K562 (cell line): ENCODE measurements at regions not wholly inside any gene's neighbourhood (a gene's known extent, or its start where the extent isn't known, plus 50 kb on each side); places are given as distances from the start of the nearest gene placed in this dataset.

ENCODE experiments used
- ATAC-seq: fragments of 200-7000 bp; cut with Tn5 transposase; 3 replicates; pipeline ENCODE4 v1.9.1; 2020; ENCODE audit warnings: moderate library complexity
- BruUV-seq: library from RNA; stranded (reverse); fragments of 400-500 nt; replicated peaks from 2 replicates; lab custom pipeline; 2021; lab: Mats Ljungman, UMichigan
- CTCF ChIA-PET: fragments of 300-600 bp; formaldehyde crosslinking; extraction: SDS; loops from one replicate; lab custom pipeline; 2021; ENCODE audit warnings: low intra/inter-chr PET ratio; lab: Yijun Ruan, JAX
- POLR2A ChIA-PET: fragments of 300-600, 350-650 bp; sonication (Branson Sonifier 250); formaldehyde crosslinking; extraction: SDS; loops from one replicate; lab custom pipeline; 2021; ENCODE audit warnings: antibody characterized with exemption, inconsistent platforms; lab: Yijun Ruan, JAX
- DNase-seq, 4 experiments: peaks; one replicate each; pipeline versions ENCODE4 v3.0.0 to v3.0.0-alpha.2; 2011 to 2018; ENCODE audit warnings: low spot score in 3 of 4, mixed read lengths in 3 of 4; ENCODE audit errors: extremely low read depth in 1 of 4
- FAIRE-seq: peaks from 2 replicates; lab custom pipeline; 2011; peaks lifted over from hg19 to GRCh38; lab: Jason Lieb, UNC
- H2AFZ ChIP-seq: 2 replicates; pipeline ENCODE4 v1.6.0; 2011; ENCODE audit warnings: low read depth, low read length, control low read depth, inconsistent platforms
- H3K27ac ChIP-seq: fragments of 200-600 bp; 3 replicates; pipeline ENCODE4 v1.8.0; 2011; ENCODE audit warnings: low read depth, mild to moderate bottlenecking, control low read depth, inconsistent platforms, low read length, moderate library complexity, mixed read lengths; ENCODE audit errors: extremely low read depth
- H3K27me3 ChIP-seq, 2 experiments: fragments of 300-600 bp in 1 of 2; 2 replicates in 1 of 2; 3 replicates in 1 of 2; pipeline versions ENCODE4 v1.6.0 to v1.8.0; 2011; ENCODE audit warnings: inconsistent platforms in 2 of 2, low read length in 2 of 2, mild to moderate bottlenecking in 1 of 2, mixed read lengths in 1 of 2, moderate library complexity in 1 of 2; ENCODE audit not compliant: control insufficient read depth in 2 of 2, insufficient read depth in 2 of 2
- H3K36me3 ChIP-seq: fragments of 300-600 bp; 3 replicates; pipeline ENCODE4 v1.8.0; 2011; ENCODE audit warnings: mild to moderate bottlenecking, low read length, inconsistent platforms; ENCODE audit not compliant: control insufficient read depth, insufficient read depth
- H3K4me1 ChIP-seq, 2 experiments: fragments of 200-600 bp in 1 of 2; replicated peaks in 1 of 2; 2 replicates in 1 of 2; 3 replicates in 1 of 2; pipeline versions ENCODE4 v1.5.1 to v1.8.0; 2011; ENCODE audit warnings: inconsistent platforms in 2 of 2, low read length in 2 of 2, mild to moderate bottlenecking in 1 of 2, mixed read lengths in 1 of 2, moderate library complexity in 1 of 2; ENCODE audit not compliant: control insufficient read depth in 2 of 2, insufficient read depth in 2 of 2
- H3K4me2 ChIP-seq: 2 replicates; pipeline ENCODE4 v1.6.1; 2011; ENCODE audit warnings: low read length, control low read depth, inconsistent platforms, mixed read lengths; ENCODE audit not compliant: insufficient read depth
- H3K4me3 ChIP-seq: fragments of 200-600 bp; sonication (generic), shearing (Covaris generic); 2 replicates; pipeline ENCODE4 v1.5.1; 2016; ENCODE audit warnings: control low read depth, inconsistent platforms
- H3K79me2 ChIP-seq: fragments of 200-600 bp; 3 replicates; pipeline ENCODE4 v1.8.0; 2011; ENCODE audit warnings: low read length, inconsistent platforms; ENCODE audit not compliant: control insufficient read depth, insufficient read depth
- H3K9ac ChIP-seq, 2 experiments: 2 replicates each; pipeline versions ENCODE4 v1.6.0 to v1.6.1; 2011; ENCODE audit warnings: low read depth in 2 of 2, low read length in 2 of 2, control low read depth in 1 of 2, inconsistent platforms in 1 of 2, mild to moderate bottlenecking in 1 of 2, mixed read lengths in 1 of 2; ENCODE audit not compliant: insufficient read depth in 1 of 2
- H3K9me1 ChIP-seq: one replicate; pipeline ENCODE4 v1.6.0; 2011; ENCODE audit warnings: inconsistent platforms, mild to moderate bottlenecking, low read length, moderate library complexity; ENCODE audit not compliant: control insufficient read depth, insufficient read depth
- H3K9me3 ChIP-seq: replicated peaks from 2 replicates; pipeline ENCODE4 v1.5.1; 2011; ENCODE audit warnings: low read depth, low read length, inconsistent platforms; ENCODE audit not compliant: control insufficient read depth, insufficient read depth
- H4K20me1 ChIP-seq: replicated peaks from 2 replicates; pipeline ENCODE4 v1.6.1; 2011; ENCODE audit warnings: low read length, inconsistent platforms, mixed read lengths; ENCODE audit not compliant: control insufficient read depth, insufficient read depth
- ESRRA ChIP-seq: fragments of 450-650 bp; IDR thresholded peaks from 2 replicates; pipeline ENCODE4 v1.6.1; 2014; ENCODE audit warnings: low read depth, mild to moderate bottlenecking, moderate library complexity, borderline replicate concordance
- EWSR1 ChIP-seq: fragments of 450-650 bp; IDR thresholded peaks from 2 replicates; pipeline ENCODE4 v1.6.1; 2018; ENCODE audit warnings: borderline replicate concordance, mild to moderate bottlenecking, low read depth, moderate library complexity; ENCODE audit not compliant: partially characterized antibody
- EZH2 ChIP-seq: IDR thresholded peaks from 2 replicates; pipeline ENCODE4 v1.6.1; 2012; ENCODE audit warnings: low read depth, mild to moderate bottlenecking, inconsistent platforms, low read length, borderline replicate concordance
- MBD2 ChIP-seq: sonication (generic); IDR thresholded peaks from 2 replicates; pipeline ENCODE4 v1.6.1; 2016; ENCODE audit warnings: low read depth, borderline replicate concordance
- MED1 ChIP-seq: sonication (generic); formaldehyde crosslinking; IDR thresholded peaks from 2 replicates; pipeline ENCODE4 v1.8.1; 2023; ENCODE audit warnings: missing genetic modification reagents, borderline replicate concordance
- ZNF274 ChIP-seq: IDR thresholded peaks from 2 replicates; pipeline ENCODE4 v1.6.1; 2011; ENCODE audit warnings: low read depth, mild to moderate bottlenecking, low read length, moderate library complexity, borderline replicate concordance
- WGBS: fragments of 100-300 bp; shearing (Covaris generic); methylation state at CpG from one replicate; pipeline ENCODE4 v1.1.6; 2016; ENCODE audit warnings: low coverage, mixed read lengths; ENCODE audit not compliant: insufficient coverage; ENCODE audit errors: missing lambda C conversion rate; 5-methylcytosine and 5-hydroxymethylcytosine counted together
- in situ Hi-C: fragments of 300-500 bp; cut with MboI; formaldehyde crosslinking; loops from 4 replicates; pipeline ENCODE4 v1.15.0; 2018; ENCODE audit warnings: inconsistent platforms, mixed read lengths
- intact Hi-C: fragments of 100-400 bp; cut with micrococcal nuclease; formaldehyde crosslinking; loops from 2 replicates; pipeline ENCODE4 v1.14.2; 2022
- TF ChIP-seq, protein P1 (sequence below): fragments of 200-400 bp; formaldehyde crosslinking; IDR thresholded peaks from 2 replicates; pipeline ENCODE4 v1.6.1; 2017; ENCODE audit warnings: mild to moderate bottlenecking, low read depth, low read length, moderate library complexity
- TF ChIP-seq, protein P2 (sequence below): sonication (generic); formaldehyde crosslinking; IDR thresholded peaks from 2 replicates; pipeline ENCODE4 v1.8.0; 2023; ENCODE audit warnings: mild to moderate bottlenecking, missing genetic modification reagents

DNA sequence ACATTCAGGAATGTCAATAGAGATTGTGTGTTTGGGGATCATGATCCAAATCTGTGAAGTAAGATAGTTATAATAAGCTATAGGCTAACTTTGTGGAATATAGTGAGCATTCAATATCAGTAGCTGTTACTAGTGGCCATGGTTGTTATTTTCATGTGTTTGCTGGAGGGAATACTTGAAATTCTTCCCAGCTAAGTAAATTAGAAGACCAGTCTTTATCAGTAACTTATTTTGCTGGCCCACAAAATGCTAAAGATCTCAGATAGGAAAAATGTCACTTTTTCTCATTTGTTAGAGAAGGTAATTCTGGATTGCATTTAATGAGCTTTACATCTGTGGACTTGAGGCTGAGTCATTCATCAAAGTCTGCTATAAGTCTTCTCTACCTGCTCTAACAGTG lies 156.1 kb upstream of the LRRC7 start (continued):
- TF ChIP-seq, protein P1, sequence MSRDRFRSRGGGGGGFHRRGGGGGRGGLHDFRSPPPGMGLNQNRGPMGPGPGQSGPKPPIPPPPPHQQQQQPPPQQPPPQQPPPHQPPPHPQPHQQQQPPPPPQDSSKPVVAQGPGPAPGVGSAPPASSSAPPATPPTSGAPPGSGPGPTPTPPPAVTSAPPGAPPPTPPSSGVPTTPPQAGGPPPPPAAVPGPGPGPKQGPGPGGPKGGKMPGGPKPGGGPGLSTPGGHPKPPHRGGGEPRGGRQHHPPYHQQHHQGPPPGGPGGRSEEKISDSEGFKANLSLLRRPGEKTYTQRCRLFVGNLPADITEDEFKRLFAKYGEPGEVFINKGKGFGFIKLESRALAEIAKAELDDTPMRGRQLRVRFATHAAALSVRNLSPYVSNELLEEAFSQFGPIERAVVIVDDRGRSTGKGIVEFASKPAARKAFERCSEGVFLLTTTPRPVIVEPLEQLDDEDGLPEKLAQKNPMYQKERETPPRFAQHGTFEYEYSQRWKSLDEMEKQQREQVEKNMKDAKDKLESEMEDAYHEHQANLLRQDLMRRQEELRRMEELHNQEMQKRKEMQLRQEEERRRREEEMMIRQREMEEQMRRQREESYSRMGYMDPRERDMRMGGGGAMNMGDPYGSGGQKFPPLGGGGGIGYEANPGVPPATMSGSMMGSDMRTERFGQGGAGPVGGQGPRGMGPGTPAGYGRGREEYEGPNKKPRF: no peak
- TF ChIP-seq, protein P2, sequence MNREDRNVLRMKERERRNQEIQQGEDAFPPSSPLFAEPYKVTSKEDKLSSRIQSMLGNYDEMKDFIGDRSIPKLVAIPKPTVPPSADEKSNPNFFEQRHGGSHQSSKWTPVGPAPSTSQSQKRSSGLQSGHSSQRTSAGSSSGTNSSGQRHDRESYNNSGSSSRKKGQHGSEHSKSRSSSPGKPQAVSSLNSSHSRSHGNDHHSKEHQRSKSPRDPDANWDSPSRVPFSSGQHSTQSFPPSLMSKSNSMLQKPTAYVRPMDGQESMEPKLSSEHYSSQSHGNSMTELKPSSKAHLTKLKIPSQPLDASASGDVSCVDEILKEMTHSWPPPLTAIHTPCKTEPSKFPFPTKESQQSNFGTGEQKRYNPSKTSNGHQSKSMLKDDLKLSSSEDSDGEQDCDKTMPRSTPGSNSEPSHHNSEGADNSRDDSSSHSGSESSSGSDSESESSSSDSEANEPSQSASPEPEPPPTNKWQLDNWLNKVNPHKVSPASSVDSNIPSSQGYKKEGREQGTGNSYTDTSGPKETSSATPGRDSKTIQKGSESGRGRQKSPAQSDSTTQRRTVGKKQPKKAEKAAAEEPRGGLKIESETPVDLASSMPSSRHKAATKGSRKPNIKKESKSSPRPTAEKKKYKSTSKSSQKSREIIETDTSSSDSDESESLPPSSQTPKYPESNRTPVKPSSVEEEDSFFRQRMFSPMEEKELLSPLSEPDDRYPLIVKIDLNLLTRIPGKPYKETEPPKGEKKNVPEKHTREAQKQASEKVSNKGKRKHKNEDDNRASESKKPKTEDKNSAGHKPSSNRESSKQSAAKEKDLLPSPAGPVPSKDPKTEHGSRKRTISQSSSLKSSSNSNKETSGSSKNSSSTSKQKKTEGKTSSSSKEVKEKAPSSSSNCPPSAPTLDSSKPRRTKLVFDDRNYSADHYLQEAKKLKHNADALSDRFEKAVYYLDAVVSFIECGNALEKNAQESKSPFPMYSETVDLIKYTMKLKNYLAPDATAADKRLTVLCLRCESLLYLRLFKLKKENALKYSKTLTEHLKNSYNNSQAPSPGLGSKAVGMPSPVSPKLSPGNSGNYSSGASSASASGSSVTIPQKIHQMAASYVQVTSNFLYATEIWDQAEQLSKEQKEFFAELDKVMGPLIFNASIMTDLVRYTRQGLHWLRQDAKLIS (CRISPR knock-in tag): no peak

DNA sequence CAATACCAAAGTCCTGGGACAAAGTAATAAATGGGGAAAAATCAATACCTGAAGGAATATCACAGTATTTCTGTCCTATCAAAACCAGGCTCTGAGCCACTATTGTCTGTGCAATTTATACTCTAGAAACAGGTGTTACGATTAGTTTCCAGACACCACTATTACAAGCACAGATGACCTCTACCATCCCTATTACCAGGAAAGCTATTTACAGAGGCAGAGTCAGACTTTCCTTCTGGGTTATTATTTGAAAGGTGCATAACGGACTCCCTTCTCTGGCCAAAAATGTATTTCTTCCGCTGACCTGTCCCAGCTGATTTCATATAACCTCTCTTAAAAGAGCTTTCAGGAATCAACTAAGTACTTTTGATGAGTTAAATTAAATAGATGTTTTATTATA lies 154.6 kb upstream of the LRRC7 start:
- WGBS: 10% methylated on average over 3 of the region's 3 CpGs

More for the DNA sequence above, 154.6 kb upstream of the LRRC7 start:
- Histone ChIP-seq H3K79me2 (no peaks in the 10 kb centered on the region), H3K9me3 (no peaks in the 10 kb centered on the region), H3K9me1 (no peaks in the 10 kb centered on the region), H3K9ac (no peak overlapping the region), H3K4me3 (no peak overlapping the region), H3K27me3 (no peaks in the 10 kb centered on the region), H2AFZ (no peak overlapping the region), H4K20me1 (no peaks in the 10 kb centered on the region), H3K27ac (no peak overlapping the region), H3K36me3 (no peaks in the 10 kb centered on the region), H3K4me1 (no peaks in the 10 kb centered on the region), H3K4me2 (no peak overlapping the region)
- no peak for FAIRE-seq
- ATAC-seq: no peak
- in situ Hi-C loops (no loop called here), intact Hi-C loops (no loop called here)
- no peak for TF ChIP-seq EZH2
- TF ChIP-seq ESRRA: no peak
- TF ChIP-seq MBD2: no peak
- no peak for TF ChIP-seq MED1 (CRISPR knock-in tag)
- TF ChIP-seq EWSR1: no peak
- TF ChIP-seq ZNF274: no peak
- ChIA-PET POLR2A (no interaction called here), CTCF (no interaction called here)
- DNase-seq: no peak
- no TSS peak for BruUV-seq
